CD4-positive, alpha-beta T cell (primary cell): ENCODE measurements at regions not wholly inside any gene's neighbourhood (a gene's known extent, or its start where the extent isn't known, plus 50 kb on each side); places are given as distances from the start of the nearest gene placed in this dataset.
"Not testable (repeated sequence)": the region's sequence is repeated elsewhere in the genome, so short reads cannot be mapped to it uniquely, and the experiment has no call there.

Experiments used
- ATAC-seq: fragments of 200-7000 bp; cut with Tn5 transposase; one replicate; pipeline ENCODE4 v1.10.0; 2022; ENCODE audit warnings: mild to moderate bottlenecking; ENCODE audit not compliant: poor library complexity
- CTCF ChIA-PET: fragments of 350-600 bp; sonication (Branson Sonifier 250); formaldehyde crosslinking; loops from one replicate; lab custom pipeline; 2021; ENCODE audit warnings: antibody characterized with exemption, inconsistent platforms; lab: Charles Lee
- POLR2A ChIA-PET: fragments of 350-600 bp; sonication (Branson Sonifier 250); formaldehyde crosslinking; loops from one replicate; lab custom pipeline; 2021; ENCODE audit warnings: antibody characterized with exemption, inconsistent platforms; lab: Charles Lee
- DNase-seq, 14 experiments: peaks; one replicate each; pipeline ENCODE4 v3.0.0-alpha.2; 2013 to 2020; ENCODE audit warnings: mixed read lengths in 2 of 14
- H3K27ac ChIP-seq, 2 donors: one replicate each; pipeline versions ENCODE4 v1.5.1 to v1.7.0; 2013; ENCODE audit warnings: low read length in 2 of 2, low read depth in 1 of 2, mild to moderate bottlenecking in 1 of 2
- H3K27me3 ChIP-seq, 2 experiments: 1 replicate in 1 of 2; 2 replicates in 1 of 2; pipeline versions ENCODE4 v1.6.1 to v1.7.0; 2013; ENCODE audit warnings: low read length in 2 of 2, control low read depth in 1 of 2, mild to moderate bottlenecking in 1 of 2, moderate library complexity in 1 of 2; ENCODE audit not compliant: insufficient read depth in 2 of 2, control insufficient read depth in 1 of 2
- H3K36me3 ChIP-seq: one replicate; pipeline ENCODE4 v1.6.1; 2013; ENCODE audit warnings: low read length, control low read depth; ENCODE audit not compliant: insufficient read depth
- H3K4me1 ChIP-seq: one replicate; pipeline ENCODE4 v1.6.1; 2013; ENCODE audit warnings: low read length, control low read depth; ENCODE audit not compliant: insufficient read depth
- H3K4me3 ChIP-seq: one replicate; pipeline ENCODE4 v1.5.1; 2013; ENCODE audit warnings: mild to moderate bottlenecking, low read length, moderate library complexity
- H3K9me3 ChIP-seq, 2 experiments: 1 replicate in 1 of 2; 2 replicates in 1 of 2; pipeline versions ENCODE4 v1.6.1 to v1.7.0; 2013; ENCODE audit warnings: low read length in 2 of 2, mild to moderate bottlenecking in 2 of 2, control low read depth in 1 of 2, moderate library complexity in 1 of 2; ENCODE audit not compliant: control insufficient read depth in 1 of 2, insufficient read depth in 1 of 2
- H3K27ac Mint-ChIP-seq: one replicate; pipeline ENCODE4 v1.8.0; 2020; ENCODE audit warnings: mixed read lengths
- H3K27me3 Mint-ChIP-seq: one replicate; pipeline ENCODE4 v1.8.0; 2021; ENCODE audit warnings: mixed read lengths
- H3K36me3 Mint-ChIP-seq: one replicate; pipeline ENCODE4 v1.8.0; 2021; ENCODE audit warnings: low read depth, mixed read lengths
- H3K4me1 Mint-ChIP-seq: one replicate; pipeline ENCODE4 v1.8.0; 2021; ENCODE audit warnings: low read depth, mixed read lengths
- H3K4me3 Mint-ChIP-seq: one replicate; pipeline ENCODE4 v1.8.0; 2020; ENCODE audit warnings: mild to moderate bottlenecking, mixed read lengths
- H3K9me3 Mint-ChIP-seq: one replicate; pipeline ENCODE4 v1.8.0; 2020; ENCODE audit warnings: mixed read lengths
- intact Hi-C, 2 experiments: fragments of 100-400 bp; cut with DNase I in 1 of 2; cut with micrococcal nuclease in 1 of 2; formaldehyde crosslinking; loops; one replicate each; pipeline versions ENCODE4 v1.15.1 to v1.9.0; 2023 to 2025; cut with DNase I, micrococcal nuclease
- TF ChIP-seq, protein P1 (sequence below): fragments of 200-600 bp; IDR thresholded peaks from one replicate; pipeline ENCODE4 v1.8.0; 2022; ENCODE audit warnings: antibody characterized with exemption, mild to moderate bottlenecking

DNA sequence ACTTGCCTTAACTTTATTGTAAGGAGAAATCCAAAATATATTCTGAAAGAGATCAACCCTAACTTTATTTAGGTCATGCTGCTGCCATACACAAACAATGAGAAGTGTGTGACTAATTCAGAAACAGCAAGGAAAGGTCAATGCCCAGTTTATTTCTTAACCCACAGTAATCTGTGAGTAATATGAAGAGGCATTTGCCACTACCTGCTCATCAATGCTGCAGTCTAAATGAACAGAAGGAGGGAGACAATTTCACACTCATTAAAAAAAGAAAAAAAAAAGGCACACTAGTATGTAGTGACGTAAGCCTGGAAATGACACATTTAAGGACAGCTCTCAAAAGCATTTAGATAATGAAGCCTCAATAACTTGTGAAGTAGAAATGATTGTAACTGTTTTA is 90.5 kb upstream of the FOXN3 start:
- intact Hi-C loops, result loop anchor here in 1 of 2 experiments (10.0 kb wide), 1 partner anchor 257 kb away; no protein-coding TSS in a partner anchor
- H3K4me3 ChIP-seq, result no peak overlapping the region
- ChIA-PET CTCF (no interaction called here), POLR2A (no interaction called here)
- H3K27ac Mint-ChIP-seq, result peak overlapping the region; percentile 76
- H3K27me3 ChIP-seq, result no peaks in the 10 kb centered on the region
- no peak overlapping the region for H3K27ac ChIP-seq
- H3K9me3 Mint-ChIP-seq, result no peaks in the 10 kb centered on the region
- ATAC-seq, result no peak
- H3K27me3 Mint-ChIP-seq, result no peaks in the 10 kb centered on the region
- H3K9me3 ChIP-seq, result no peaks in the 10 kb centered on the region
- peaks cover 10% of the 10 kb centered on the region for H3K36me3 ChIP-seq
- peak in 1 of 14 experiments; percentile 16 for DNase-seq
- H3K36me3 Mint-ChIP-seq, result peaks cover 47% of the 10 kb centered on the region
- peaks cover 43% of the 10 kb centered on the region for H3K4me1 ChIP-seq
- no peak overlapping the region for H3K4me3 Mint-ChIP-seq
- H3K4me1 Mint-ChIP-seq, result peaks cover 76% of the 10 kb centered on the region
- TF ChIP-seq, protein P1, sequence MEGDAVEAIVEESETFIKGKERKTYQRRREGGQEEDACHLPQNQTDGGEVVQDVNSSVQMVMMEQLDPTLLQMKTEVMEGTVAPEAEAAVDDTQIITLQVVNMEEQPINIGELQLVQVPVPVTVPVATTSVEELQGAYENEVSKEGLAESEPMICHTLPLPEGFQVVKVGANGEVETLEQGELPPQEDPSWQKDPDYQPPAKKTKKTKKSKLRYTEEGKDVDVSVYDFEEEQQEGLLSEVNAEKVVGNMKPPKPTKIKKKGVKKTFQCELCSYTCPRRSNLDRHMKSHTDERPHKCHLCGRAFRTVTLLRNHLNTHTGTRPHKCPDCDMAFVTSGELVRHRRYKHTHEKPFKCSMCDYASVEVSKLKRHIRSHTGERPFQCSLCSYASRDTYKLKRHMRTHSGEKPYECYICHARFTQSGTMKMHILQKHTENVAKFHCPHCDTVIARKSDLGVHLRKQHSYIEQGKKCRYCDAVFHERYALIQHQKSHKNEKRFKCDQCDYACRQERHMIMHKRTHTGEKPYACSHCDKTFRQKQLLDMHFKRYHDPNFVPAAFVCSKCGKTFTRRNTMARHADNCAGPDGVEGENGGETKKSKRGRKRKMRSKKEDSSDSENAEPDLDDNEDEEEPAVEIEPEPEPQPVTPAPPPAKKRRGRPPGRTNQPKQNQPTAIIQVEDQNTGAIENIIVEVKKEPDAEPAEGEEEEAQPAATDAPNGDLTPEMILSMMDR, result no peak

DNA sequence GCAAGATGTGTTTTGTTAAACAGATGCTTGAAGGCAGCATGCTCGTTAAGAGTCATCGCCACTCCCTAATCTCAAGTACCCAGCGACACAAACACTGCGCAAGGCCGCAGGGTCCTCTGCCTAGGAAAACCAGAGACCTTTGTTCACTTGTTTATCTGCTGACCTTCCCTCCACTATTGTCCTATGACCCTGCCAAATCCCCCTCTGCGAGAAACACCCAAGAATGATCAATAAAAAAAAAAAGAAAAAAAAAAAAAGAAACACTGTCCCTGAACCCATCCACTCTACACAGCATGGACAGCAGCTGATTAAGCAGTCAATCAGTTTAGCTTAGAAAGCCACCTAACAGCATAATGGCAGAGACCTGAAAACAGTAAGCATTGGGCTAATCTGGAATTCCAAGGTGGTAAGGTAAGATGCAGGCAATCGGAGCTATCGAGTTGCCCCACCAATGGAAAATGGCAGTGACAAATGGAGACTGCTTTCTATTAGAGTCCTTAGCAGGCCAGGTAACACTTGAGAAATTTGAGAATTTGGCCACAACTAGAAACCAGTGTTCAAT is 89.9 kb upstream of the FOXN3 start:
- H3K36me3 ChIP-seq, H3K9me3 ChIP-seq, H3K27me3 Mint-ChIP-seq, H3K4me3 Mint-ChIP-seq, ATAC-seq, H3K9me3 Mint-ChIP-seq, H3K27me3 ChIP-seq, POLR2A ChIA-PET, H3K4me3 ChIP-seq, CTCF ChIA-PET, DNase-seq, H3K27ac ChIP-seq: not testable (repeated sequence)
- Mint-ChIP-seq H3K27ac (peak overlapping the region; percentile 76), H3K4me1 (peaks cover 74% of the 10 kb centered on the region), H3K36me3 (peaks cover 44% of the 10 kb centered on the region)
- intact Hi-C loops, result loop anchor here in 1 of 2 experiments (10.0 kb wide), 1 partner anchor 258 kb away; no protein-coding TSS in a partner anchor
- peaks cover 42% of the 10 kb centered on the region for H3K4me1 ChIP-seq

DNA sequence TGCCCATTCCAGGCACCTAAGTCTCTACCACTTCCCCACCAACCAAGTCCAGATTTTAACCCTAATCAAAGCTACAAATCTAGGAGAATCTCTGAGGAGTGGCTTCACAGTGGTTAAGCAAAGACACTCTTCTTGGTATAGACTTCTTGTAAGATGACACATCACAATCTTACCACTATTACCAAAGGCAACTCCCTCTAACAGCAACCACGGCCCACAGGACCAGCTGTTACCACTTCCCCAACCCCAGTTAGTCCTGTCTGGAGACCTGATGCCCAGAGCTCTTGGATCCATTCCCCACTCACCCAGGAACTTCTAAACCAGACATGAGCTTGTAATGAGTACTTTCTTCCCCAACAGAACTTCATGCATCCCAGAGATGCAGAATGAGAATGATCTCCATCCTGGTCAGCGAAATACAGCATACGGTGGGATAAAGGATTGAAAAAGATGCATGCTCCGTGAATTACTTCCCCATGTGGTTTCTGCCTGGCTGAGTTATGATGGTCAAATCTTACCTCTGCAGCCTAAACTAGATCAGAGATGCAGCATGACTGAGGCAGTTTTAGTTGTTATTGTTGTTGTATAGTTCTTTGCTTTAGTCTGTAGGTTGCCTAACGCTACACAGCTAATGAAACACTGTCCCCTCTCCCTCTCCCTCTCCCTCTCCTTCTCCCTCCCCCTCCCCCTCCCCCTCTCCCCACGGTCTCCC is 87.7 kb upstream of the FOXN3 start:
- H3K4me3 Mint-ChIP-seq, result no peak overlapping the region
- intact Hi-C loops, result loop anchor here in 1 of 2 experiments (10.0 kb wide), 1 partner anchor 260 kb away; no protein-coding TSS in a partner anchor
- peak; percentile 26 for ATAC-seq

More for the DNA sequence above, 87.7 kb upstream of the FOXN3 start:
- peak overlapping the region; percentile 48 for H3K27ac Mint-ChIP-seq
- H3K27me3 Mint-ChIP-seq, result no peaks in the 10 kb centered on the region
- H3K4me3 ChIP-seq, result no peak overlapping the region
- no peaks in the 10 kb centered on the region for H3K27me3 ChIP-seq
- TF ChIP-seq, protein P1, result no peak
- POLR2A ChIA-PET, result no interaction called here
- no peak overlapping the region for H3K27ac ChIP-seq
- peaks cover 56% of the 10 kb centered on the region for H3K4me1 Mint-ChIP-seq
- CTCF ChIA-PET, result no interaction called here
- no peaks in the 10 kb centered on the region for H3K9me3 Mint-ChIP-seq
- H3K4me1 ChIP-seq, result peaks cover 20% of the 10 kb centered on the region
- H3K36me3 Mint-ChIP-seq, result peaks cover 46% of the 10 kb centered on the region
- peaks cover 18% of the 10 kb centered on the region for H3K36me3 ChIP-seq
- no peaks in the 10 kb centered on the region for H3K9me3 ChIP-seq
- DNase-seq, result peak in 4 of 14 experiments; percentile 10 to 57 (median 44)
